ENCODE measurements at regions not wholly inside any gene's neighbourhood (a gene's known extent, or its start where the extent isn't known, plus 50 kb on each side); places are given as distances from the start of the nearest gene placed in this dataset.

DNA sequence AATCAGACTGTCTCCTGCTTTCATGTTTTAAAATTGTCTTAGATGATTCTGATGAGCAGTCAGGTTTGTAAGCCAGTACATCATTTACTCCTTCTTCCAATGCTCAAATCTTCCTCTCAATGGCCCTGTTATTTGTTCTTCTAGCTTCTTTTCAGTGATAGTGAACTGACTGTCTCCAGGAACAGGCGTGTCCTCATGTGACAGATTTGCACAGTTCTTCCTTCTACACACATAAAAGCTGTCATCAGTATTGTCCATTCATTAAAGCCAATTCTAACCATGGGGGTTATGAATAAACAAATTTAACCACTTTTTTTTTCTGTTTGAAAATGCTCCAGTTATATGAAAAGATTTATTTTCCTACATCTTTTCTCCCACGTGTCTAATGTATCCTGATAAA lies 308.7 kb upstream of the SORCS1 start:
- DNase-seq (ENCODE audit: low spot score), result no peak

DNA sequence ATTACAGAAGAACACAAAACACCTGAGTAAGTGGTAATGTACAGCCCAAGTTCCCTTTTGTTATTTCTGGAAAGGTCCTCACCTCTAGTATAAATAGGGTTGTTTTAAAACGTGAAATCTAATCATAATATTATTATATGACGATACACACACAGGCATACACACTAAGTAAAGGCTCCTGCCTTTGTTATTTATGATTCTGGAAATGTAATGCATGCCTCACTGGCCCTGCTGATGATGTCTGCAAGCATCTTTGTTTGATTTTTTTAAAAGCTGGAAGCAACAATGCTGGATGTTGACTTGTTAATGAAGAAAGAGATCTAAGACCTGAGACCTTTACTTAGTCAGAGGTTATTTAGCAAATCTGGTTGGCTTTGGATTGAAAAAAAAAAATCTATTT lies 307.4 kb upstream of the SORCS1 start:
- no peak for DNase-seq (ENCODE audit: low spot score)

DNA sequence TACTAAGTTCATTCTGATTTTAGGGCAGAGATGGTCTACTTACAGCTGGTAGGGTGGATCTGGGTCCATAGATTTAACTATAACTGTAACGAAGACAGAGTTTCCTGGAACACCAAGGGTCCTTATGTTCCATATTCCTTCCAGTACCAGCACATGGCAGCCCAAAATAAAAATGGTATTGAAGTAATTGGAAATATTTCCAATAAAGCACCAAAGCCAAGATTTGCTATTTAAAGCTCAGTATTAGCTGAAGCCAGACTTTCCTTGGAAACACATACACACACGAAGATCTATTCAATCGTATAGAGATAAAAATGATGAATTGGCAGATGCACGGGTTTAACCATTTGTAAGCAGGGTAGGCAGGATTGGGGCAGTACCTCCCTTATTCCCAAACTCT lies 289.1 kb upstream of the SORCS1 start:
- DNase-seq (ENCODE audit: low spot score), result no peak

DNA sequence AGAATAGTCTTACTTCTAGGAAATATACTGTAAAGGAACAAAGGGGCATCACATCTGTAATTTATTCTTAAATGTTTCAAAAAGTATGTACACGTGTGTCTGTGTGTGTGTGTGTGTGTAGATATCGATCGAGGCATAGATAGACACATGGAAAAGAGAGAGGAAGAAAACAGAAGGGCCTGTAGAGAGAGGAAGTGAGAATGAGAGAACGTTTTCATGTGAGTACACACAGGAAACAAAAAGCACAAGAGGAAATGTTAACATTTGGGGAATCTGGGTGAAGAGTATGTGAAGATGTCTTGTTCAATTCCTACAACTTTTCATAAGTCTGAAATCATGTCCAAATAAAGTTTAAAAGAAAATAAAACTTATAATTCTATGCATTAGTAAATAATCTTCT lies 286.5 kb upstream of the SORCS1 start:
- no peak for DNase-seq (ENCODE audit: low spot score)

DNA sequence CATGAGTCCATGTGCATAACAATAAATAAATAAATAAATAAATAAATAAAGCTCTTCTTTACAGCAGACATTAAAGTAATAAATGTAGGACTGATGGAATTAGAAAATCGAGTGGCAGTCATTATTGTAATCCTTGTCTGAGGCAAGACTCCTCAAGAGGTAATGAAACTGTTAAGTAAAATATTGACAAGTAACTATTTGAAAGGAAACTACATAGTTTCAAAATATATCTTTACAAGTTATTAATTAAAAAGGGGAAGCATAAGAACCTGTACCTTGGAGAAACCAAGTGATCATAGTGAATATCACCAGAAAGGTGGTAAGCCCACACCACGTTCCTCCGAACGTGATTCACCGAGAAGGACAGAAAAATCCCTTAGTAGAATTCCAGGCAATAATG lies 285.6 kb upstream of the SORCS1 start:
- no peak for DNase-seq (ENCODE audit: low spot score)

DNA sequence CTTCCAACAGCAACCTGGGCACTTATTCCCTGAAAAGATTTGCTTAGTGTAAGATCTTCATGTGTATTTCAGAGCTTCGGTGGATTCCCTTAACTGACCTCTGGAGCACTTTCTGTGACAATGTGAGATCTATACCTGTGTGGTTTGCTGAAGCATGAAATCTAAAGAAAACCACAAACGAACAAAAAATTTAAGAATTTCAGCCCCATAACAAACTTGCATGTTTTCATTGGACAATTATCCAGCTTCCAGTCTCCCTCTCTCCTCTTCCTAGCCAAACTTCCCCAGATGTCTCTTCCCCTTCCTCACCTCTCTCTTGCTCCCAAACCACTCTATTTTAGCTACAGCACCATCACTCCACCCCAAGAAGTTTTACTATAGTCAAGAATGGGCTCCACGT lies 279.9 kb upstream of the SORCS1 start:
- no peak for DNase-seq (ENCODE audit: low spot score)

DNA sequence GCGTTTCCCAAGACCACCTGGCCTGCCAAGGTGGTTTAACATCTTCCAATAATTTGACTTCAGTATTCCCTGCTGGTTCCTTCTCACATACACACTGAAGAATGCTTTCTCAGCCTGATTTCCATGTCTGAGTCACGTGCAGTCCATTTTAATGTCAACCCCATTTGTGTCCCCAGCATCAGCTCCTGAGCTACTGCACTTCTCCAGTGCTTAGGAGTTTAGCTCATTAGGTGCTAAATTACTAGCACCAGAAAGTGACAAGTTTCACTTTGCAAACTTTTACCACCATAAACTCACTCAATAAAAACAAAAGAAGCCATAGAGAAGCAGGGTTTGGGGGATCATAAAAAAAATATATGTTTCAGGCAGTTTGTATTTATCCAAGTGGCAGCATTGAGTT lies 279.3 kb upstream of the SORCS1 start:
- DNase-seq (ENCODE audit: low spot score), result no peak

DNA sequence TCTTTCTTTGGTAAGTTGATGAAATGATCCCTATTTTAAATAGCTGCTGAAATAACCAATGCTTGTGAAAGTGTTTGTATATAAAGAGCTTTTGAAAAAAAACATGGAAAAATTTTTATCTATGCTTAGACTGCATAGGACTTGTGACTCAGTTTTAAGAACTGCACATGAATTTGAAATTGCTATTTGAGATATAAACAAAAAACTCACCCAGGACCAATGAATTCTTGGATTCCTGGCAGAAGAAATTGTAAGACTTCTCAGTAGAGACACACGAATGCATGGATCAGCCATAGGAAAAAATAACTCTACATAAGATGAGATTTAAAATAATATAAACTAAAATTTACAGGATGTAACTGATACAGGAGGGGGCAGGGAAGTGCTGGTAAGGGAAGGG lies 278.8 kb upstream of the SORCS1 start:
- DNase-seq (ENCODE audit: low spot score), result no peak

DNA sequence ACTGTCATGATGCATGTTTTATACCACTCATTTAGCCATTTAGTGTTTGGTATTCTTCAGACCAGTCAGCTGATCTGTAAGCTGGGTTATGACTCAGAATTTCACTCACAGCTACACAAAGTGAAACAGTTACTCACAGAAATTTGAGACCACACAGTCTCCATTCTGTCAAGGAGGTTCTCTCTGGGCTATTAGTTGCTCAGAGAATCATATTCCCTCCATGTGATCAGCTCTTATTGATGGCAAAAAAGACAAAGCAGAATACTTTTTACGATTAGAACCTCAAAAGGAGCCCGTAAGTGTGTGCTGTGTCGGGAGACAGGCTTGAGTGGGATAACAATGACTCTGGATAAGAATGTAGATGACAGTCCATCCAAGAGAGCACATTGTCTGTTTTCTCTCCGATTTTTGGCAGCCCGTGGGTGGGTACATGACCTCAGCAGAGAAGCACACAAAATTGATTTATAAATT lies 277.6 kb upstream of the SORCS1 start:
- DNase-seq (ENCODE audit: low spot score), result peak; percentile 71

DNA sequence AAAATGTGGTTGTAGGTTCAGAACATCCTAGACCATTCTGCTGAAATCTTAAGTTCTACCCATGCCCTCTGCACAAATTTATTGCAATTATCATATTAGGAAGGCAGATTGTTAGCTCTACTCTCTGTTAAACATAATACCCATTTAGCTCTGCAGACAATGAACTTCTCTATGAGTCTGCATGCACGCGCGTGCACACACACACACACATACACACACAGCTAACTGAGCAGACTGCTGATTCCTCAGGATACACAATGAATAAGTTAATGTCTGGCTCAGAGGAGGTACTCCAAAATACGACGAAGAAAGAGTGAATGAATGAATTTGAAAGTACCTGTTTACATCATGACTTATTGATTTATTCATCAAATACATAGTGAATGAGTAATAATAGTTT lies 276.2 kb upstream of the SORCS1 start:
- DNase-seq (ENCODE audit: low spot score), result no peak

DNA sequence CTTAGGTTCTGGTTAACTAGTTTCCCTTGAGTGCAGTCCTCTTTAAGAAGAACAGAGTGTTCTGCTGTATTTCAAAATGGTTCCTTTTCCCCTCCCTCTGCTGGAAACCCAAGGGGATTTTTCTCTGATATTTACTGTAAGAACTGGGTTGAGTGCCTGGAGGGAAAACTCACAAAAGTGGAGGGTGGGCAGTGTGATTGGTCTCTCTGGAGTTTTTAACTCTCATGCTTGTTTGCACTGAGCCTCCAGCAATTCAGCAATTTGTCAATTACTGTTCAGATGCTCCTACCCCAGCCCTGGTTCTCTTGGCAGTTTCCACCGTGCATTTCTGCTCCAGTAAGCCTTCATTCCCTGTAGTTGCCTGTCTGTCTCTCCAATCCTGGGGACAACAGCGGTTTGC lies 273.4 kb upstream of the SORCS1 start:
- no peak for DNase-seq (ENCODE audit: low spot score)

DNA sequence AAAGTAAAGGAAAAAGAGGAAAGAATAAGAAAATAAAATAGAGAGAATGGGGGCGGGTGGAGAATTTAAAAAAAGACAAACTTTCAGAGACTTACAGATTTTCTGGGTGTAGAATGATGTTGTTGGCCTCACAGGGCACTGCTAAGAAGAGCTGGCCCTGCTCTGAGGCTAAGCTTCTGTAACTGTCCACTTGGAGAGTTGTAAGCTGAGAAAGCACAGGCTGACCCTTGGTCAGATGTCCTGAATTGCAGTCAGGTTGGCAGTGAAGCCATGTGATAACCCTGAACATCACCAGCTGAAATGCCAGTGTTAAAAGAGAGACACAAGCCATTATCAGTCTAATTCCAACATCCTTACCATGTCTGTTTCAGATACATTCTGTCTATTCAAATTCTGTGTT lies 272.1 kb upstream of the SORCS1 start:
- DNase-seq (ENCODE audit: low spot score), result no peak

DNA sequence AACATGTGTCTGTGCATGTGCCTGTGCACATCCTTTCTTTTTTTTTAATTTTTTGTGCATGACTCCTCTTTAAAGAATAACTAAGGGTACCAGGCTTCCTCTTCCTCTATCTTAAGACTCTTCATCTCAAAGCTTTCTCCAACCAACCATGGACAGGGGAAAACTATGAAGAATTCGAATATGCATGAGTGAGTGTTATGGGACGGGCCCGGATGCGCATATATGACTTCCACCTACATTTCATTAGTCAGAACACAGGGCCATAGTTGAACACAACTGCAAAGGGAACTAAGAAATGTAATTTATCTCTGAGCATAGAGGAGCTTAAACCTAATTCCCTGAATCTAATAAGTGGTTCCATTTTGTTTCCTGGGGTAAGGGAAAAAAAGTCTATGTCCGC lies 270.3 kb upstream of the SORCS1 start:
- DNase-seq (ENCODE audit: low spot score), result no peak

DNA sequence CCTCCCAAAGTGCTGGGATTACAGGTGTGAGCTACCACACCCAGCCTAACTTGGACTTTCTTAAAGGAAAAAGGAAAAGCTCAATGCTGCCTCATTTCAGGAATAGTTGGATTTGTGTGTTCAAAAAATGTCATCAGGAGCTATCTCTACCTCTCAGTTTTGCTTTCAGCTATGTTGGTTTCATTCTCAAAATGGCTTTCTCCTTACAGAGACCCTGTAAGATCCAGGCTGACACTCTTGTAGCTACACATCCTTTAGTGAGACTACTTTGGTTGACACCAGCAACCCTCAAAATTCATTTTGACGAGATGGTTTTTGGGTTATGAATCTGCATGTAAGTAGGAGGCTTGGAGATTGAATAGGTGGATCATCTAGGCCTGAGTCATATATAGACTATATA lies 269.7 kb upstream of the SORCS1 start:
- DNase-seq (ENCODE audit: low spot score), result no peak

DNA sequence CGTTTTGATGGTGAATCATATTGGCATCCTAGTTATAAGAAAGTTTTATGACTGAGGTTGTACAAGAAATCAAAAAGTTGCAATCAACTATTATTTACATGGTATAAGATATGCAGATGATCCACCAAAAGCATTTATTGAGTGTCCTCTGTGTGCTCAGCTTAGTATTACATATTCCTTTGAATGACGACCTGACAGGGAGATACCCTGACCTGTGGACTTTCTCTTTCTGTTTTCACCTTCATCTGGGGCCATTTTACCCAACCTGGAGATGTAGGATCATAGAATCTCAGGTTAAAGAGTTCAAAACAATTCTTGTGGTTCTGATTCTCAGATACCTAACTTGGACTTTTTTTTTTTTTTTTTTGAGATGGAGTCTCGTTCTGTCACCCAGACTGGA lies 269.1 kb upstream of the SORCS1 start:
- no peak for DNase-seq (ENCODE audit: low spot score)

DNA sequence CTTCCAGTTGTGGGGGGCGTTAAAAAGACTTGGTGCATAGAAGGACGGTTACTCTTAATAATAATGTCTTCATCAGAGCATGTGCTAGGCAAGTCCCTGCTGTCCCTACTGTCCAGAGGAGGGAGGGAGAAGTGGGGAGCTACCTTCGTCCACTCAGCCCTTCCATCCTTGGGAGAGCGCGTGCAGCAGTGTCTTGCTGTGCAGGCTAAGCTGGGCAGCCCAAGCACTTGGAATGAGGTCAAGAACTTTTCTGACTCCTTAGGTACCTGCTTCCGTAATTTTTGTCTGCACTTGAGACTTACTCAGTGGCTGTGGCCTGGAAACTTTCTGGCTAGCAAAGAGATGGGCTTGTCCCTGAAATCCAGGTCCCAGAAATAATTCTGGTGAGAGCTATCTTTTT lies 265.9 kb upstream of the SORCS1 start:
- no peak for DNase-seq (ENCODE audit: low spot score)

DNA sequence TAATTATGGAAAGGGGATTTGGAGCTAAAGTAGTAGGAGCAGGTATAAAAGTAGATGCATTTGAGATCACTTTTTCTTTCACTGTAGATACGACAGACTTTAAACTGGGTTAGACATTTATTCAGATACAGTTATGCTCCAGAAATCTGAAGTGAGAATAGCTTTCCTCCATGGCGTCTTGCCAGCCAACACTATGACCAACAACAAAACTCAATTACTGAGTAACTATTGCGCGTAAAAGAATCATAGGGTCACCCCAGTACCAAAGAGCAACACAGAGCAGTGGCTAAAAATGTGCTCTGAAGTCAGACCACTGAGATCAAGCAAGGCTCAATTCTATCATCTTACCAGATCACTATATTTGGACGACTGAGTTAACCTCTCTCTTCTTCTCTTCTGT lies 262.5 kb upstream of the SORCS1 start:
- DNase-seq (ENCODE audit: low spot score), result no peak

DNA sequence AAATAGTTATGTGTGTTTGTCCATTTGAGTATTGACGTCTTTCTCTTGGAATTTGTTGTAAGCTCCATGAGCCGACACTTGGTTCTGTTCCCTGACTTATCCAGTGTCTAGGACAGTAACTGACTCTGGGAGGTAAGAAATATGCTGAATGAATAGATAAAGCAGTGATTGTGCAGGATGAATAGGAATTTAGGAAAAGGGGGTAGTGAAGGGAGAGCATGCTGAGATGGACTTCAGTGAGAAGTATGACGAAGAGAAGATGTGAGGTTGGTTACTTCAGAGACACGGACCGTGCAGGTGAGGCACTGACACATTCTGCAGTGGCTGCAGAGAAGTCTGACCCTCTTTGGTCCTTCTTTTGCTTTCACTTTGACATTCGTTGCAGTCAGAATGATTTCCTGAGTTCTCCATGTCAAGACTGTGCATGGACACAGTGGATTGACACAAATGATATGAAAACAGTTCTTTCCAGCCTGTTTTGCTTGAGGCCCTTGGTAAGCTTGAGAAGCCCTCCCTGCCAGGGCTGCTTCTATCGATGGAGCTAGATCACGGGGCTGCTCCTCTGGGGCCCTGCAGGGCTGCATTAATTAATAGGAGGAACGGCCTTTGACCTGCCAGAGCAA lies 261.5 kb upstream of the SORCS1 start:
- DNase-seq (ENCODE audit: low spot score), result no peak

DNA sequence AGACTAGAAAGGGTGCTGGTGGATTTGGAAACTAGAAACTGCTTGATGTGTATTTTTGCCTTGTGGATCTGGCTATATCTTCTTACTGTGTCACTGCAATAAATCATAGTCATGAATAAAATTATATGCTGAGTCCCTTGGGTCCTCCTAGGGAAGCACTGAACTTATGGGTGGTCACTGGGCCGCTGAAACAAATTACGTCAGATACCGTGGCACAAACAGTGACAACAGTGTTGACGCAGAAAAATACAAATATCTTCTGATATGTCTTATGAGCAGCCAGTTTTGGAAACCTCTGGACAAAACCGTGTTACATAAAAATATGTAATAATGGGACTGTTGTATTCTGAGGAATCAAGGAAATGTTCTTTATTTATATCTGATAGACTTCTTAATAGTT lies 260.1 kb upstream of the SORCS1 start:
- no peak for DNase-seq (ENCODE audit: low spot score)

DNA sequence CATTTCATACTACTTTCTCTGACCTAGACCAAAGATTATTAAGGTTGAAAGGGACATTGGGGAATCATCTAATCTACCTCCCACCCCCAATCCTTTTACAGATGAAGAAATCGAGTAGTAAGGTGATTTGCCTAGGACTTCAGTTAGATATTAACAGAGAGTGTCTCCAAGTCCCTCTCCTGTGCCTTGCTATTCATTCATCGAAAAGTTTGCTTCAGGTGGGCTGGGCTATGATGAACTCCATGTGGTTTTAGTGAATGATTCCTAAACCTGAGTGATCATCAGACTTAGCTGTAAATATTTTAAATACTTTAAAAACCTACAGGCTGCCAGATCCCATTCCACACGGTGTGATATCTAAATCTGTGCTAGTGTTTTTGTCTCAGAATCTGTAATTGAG lies 259.4 kb upstream of the SORCS1 start:
- no peak for DNase-seq (ENCODE audit: low spot score)

DNA sequence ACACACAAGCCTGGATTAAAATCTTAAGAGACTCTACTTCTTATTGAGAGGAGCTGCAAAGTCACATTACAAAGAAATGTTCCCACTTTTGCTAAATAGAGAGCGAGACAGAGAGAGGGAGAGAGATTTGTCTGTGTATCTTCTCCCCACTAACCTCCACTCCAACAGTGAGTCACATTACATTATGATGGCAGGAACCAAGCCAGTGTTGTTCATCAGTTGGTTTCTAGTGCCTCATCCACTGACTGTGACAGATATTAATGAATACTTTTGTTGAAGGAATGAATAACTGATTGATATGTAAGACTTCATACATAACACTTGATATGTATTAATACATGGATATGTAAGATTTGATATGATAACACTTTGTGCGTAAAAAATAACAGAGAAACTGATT lies 258.2 kb upstream of the SORCS1 start:
- DNase-seq (ENCODE audit: low spot score), result no peak

DNA sequence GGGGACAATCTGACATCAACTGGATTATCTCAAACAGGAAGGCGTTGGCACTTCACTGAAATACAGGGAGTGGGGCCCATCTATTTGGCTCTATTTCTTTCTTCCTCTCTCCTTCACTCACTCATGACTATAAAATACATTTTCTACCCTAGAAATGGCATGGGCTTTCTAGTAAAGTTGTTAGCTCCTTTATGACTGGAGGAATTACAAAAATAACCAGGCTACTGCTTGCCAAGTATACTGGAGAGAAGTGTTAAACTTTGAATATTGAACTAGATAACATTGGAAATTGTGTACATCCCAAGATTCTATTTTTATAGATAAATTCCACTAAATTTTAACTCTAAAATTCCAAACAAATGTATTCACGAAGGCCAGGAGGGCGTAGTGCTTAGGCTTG lies 255.7 kb upstream of the SORCS1 start:
- DNase-seq (ENCODE audit: low spot score), result no peak

DNA sequence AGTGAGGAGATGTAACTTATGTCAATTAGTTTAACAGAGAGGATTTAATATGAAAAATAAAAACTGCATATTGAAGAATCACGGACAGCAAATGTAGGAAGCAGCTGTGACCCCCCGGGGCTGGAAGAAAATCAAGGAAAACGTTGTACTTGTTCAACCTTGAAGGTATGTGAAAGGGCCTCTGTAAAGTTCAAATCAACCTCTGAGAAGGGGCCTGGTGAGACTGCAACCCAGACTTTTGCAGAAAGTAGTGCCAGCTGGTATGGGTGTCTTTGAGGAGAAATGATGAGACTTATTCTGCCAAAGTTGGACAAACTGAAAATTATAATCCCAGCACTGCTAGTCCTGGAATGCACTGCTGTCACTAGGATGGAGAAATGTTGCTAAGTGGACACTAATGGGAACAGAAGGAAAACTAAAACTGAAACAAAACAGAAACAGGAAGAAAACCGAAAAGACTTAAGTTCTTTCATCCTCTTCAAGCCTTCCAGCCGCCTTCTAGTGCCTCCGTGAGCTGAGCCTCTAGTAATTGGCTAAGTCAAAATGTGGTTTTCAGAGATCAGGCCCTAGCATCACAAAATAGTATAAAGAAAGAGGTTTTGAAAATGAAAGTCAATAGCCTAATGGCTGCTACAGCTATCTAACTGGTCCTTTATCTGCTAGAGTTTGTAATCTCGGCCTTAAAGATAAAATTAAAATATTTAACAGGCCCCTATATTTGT lies 253.7 kb upstream of the SORCS1 start:
- DNase-seq (ENCODE audit: low spot score), result no peak

DNA sequence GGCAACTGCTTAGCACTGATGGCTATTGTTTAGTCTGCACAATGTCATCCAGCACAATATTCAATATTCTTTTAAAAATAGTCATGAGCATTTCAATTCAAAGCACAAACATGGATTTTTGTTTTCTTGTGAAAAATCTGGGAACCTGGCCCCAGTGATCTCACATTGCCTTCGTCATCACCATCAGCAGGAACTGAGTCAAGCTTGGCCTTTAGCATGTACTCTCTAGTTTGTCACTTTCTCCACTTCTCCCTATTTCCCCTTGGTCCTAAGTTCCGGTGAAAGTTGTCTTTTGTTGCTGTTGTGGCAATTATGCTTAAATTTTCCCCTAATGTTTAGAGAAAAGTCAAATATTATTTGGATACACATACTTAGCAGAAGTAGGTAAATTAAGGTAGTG lies 252.9 kb upstream of the SORCS1 start:
- no peak for DNase-seq (ENCODE audit: low spot score)
